Brain pericyte (primary cell): ENCODE measurements at regions not wholly inside any gene's neighbourhood (a gene's known extent, or its start where the extent isn't known, plus 50 kb on each side); places are given as distances from the start of the nearest gene placed in this dataset.
"Not testable (repeated sequence)": the region's sequence is repeated elsewhere in the genome, so short reads cannot be mapped to it uniquely, and the experiment has no call there.

ENCODE experiments used
- DNase-seq: peaks from one replicate; pipeline ENCODE4 v3.0.0-alpha.2; 2012; ENCODE audit warnings: low read depth, low spot score

- not testable (repeated sequence) for DNase-seq
Observed at GRCh38 chr2:111424176-111424575, 303.5 kb downstream of the BCL2L11 start.

- DNase-seq, result not testable (repeated sequence)
Observed at GRCh38 chr2:111424851-111425309, 304.2 kb downstream of the BCL2L11 start.

DNA sequence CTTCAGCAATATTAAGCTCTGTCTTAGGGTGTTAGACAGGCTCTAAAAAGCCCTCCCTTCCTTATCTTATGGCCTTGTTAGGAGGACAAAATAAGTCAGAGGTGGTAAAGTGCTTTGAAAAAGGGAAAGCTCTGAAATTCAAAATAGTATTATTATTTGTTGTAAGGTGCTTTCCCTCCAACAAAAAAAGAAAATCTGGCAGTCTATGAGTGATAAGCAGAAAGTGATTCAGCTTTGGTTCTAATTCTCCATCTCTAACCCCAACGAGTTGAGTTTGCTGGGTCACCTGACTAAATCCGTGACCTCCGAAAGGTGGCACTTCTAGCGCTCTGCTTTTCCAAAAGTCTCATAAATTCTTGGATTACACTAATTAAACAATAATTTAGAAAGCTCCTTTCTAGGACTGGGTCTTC is 305.1 kb downstream of the BCL2L11 start:
- not testable (repeated sequence) for DNase-seq

- not testable (repeated sequence) for DNase-seq
Observed at GRCh38 chr2:111427346-111427745, 306.6 kb downstream of the BCL2L11 start.

DNA sequence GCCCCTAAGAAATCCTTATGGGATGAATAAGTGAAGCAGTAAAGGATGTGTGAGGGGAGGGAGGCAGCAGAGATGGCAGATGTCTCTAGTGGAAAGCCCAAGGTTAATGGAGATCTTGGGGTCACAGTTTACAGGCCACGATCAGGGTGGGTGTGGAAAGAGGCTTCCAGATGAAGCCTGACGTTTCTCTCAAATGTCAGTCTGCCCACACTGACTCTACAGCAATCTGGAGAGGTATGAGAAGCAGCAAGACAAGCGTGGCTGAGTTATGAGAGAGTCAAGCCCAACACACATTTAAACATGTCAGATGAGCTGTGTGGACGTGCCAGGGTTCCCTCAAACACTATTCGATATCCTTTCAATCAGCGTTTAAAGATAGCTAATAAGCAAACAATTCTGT is 308.2 kb downstream of the BCL2L11 start:
- not testable (repeated sequence) for DNase-seq

DNA sequence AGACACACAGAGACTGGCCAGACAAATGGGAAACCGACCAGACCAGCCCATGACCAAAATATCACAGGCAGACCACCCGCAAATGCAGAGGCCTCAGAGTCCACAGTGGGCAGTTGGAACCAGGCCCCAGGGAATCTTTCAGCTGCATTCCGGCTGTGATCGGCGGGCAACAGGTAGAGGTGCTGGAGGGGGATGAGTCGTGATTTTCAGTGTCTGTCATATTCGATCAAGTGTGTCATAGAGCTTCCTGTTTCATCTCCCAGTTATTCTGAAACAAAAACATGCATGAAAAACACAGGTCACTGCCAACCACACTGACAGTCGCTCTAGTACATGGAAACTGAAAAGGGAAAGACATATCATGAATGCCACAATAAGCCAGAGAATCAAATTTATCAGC is 308.6 kb downstream of the BCL2L11 start:
- not testable (repeated sequence) for DNase-seq

GRCh38 chr2:111430817-111431661 is 310.3 kb downstream of the BCL2L11 start:
- not testable (repeated sequence) for DNase-seq

- DNase-seq, result not testable (repeated sequence)
Observed at GRCh38 chr2:111432423-111432822, 311.7 kb downstream of the BCL2L11 start.

DNA sequence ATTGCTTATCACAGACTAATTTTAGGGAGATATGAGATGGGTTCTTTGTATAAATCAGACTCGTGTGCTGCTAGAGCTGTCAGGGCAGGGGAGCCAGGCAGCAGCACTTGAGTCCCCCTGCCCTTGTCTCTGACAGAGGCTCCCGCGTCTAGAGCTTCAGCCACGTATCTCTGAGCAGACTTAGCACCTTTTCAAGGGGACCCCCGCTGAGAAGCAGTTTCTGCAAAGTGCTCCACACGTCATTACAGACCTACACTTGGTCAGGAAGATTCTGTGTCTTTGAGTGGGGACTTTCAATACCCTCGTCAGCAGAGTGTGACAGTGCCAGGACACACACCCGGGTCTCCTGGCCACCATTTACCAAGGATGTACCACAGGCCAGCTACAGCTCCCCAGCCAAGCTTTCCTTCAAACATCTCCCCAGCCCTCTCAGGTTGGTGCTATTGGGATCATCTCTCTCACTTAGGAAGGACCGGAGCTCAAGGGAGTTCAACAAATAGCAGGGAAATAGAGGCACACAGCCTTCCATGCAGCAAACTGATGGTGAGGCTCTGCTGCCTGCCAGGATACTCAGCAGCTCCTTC is 312.3 kb downstream of the BCL2L11 start:
- DNase-seq, result not testable (repeated sequence)

- not testable (repeated sequence) for DNase-seq
Observed at GRCh38 chr2:111433892-111434607, 313.3 kb downstream of the BCL2L11 start.

DNA sequence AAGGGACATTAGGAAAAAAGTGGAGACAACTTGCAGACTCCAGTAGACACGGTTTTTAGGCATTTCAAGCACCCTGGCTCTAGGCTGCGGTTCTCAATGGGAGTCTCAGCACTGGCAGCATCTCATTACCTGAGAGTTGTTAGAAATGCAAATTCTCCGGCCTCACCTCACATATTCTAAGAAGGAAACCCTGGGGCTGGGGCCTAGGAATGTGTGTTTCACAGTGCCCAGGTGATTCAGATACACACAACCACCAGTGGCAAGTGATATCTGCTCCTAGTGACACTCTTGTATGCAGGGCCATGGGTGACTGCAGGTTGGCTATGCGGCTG is 313.9 kb downstream of the BCL2L11 start:
- not testable (repeated sequence) for DNase-seq

DNA sequence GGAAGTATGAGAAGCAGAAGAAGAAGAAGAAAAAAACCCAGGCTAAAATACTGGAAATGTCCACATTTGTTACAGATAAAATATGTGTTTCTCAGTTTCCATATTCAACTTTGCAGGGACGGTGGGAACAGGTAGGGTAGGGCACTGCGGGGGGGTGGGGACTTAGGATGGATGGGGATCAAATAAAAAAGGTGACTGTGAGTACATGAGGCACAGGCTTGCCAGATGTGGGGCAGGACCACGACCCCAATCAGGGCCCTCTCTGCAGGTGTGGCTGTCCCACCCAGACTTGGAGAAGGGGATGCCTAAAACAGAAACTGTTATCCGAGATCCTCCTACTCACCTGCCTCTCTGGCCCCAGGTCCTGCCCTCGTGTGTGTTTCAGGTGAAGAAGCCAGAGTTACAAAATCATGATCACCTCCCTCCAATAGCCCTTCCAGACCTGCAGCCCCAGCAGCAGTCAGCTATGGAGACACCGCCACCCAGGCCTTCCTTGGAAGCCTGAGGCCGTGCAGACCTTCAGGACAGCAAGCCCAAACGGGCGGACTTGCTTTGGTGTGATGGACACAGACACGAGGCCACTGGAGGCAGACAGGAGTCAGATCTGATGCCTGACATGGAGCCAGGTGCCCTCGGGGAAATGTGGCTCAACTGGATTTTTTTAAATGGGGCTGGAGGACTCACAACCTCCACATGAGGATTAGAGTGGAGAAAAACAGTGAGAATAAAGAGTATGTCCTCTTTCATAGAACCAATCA is 315.0 kb downstream of the BCL2L11 start:
- DNase-seq, result not testable (repeated sequence)

GRCh38 chr2:111436411-111436810 is 315.7 kb downstream of the BCL2L11 start:
- not testable (repeated sequence) for DNase-seq

- not testable (repeated sequence) for DNase-seq
Observed at GRCh38 chr2:111437288-111437990, 316.7 kb downstream of the BCL2L11 start.

GRCh38 chr2:111438161-111438560 is 317.4 kb downstream of the BCL2L11 start:
- DNase-seq, result not testable (repeated sequence)

GRCh38 chr2:111439237-111439636 is 318.5 kb downstream of the BCL2L11 start:
- not testable (repeated sequence) for DNase-seq

DNA sequence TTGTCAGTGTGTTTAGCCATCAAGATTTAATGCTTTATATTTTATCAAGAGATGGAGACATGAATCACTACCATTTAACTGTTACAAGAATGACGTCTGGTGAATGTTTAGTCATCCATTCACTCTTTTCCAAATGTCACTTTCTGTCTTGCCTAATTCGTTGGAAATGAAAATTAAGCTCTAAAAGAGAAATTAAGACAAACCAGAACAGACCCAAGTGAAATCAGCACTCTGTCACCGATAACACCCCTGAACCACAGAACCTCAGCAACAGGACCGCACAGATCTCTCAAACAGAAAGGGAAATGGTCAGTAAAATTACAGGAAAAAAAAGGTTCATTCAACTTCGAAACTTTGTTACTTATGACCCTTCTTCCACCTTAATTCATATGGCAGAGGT is 320.9 kb downstream of the BCL2L11 start:
- not testable (repeated sequence) for DNase-seq

DNA sequence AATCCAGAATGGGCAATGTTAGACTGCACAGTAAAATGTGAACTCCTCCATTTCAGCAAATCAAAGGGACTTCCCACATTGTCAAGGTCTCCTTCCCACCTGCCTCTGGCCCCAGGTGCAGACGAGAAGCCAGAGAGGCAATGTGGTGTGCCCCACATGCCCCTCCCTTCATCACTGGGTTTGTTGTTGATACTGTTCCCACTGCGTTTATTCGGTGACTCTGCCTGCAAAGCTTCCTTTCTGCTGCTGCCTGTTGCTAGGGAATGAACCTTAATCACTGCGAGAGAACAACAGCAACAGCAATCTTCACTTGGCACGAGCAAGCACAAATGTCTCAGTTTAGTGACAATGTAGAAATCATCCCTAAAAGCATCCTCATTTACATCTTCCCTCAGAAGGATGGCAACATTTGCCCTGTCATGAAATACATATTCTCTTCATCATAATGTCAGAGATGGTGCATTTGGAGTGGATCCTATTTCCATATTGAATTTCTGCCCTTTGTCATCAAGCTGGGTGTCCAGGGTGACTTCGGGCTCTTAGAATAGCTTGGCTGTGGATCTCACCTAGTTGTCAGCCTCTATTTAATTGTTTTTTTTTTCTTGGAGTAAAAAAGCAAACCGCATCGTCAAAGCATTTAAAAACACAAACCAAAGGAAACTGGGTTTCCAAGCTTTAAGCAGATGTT is 322.2 kb downstream of the BCL2L11 start:
- not testable (repeated sequence) for DNase-seq

DNA sequence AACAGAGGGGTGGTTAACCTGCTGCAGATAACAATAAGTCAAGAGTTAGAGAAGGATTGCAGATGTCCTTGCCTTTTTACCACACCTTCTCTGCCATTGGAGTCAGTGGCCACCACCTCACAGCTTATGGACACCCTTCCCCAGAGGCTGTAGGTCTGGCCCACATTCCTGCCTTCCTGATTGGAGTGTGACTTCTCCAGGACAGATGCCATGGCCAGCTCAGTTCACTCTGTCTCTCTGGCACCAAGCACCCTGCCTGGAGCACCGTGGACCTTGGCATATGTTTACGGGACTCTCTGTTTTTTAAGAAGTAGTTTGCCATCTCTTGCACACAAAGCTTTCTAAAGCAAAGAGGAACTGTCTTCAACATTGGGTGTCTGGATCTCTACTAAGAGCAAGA is 323.8 kb downstream of the BCL2L11 start:
- not testable (repeated sequence) for DNase-seq
